Chondrocyte (in vitro differentiated cells): ENCODE measurements at regions not wholly inside any gene's neighbourhood (a gene's known extent, or its start where the extent isn't known, plus 50 kb on each side); places are given as distances from the start of the nearest gene placed in this dataset.

Source experiments
- DNase-seq: peaks from one replicate; pipeline ENCODE4 v3.0.0; 2021; ENCODE audit warnings: mixed read lengths, low spot score
- H3K27ac Mint-ChIP-seq: one replicate; pipeline ENCODE4 v1.8.0; 2021; ENCODE audit warnings: mild to moderate bottlenecking, moderate library complexity, mixed read lengths; ENCODE audit not compliant: unreplicated experiment
- H3K27me3 Mint-ChIP-seq: 2 replicates; pipeline ENCODE4 v1.8.0; 2021; ENCODE audit warnings: low read depth, mixed read lengths
- H3K36me3 Mint-ChIP-seq: 2 replicates; pipeline ENCODE4 v1.8.0; 2021; ENCODE audit warnings: low read depth, mixed read lengths
- H3K4me1 Mint-ChIP-seq: 2 replicates; pipeline ENCODE4 v1.8.0; 2021; ENCODE audit warnings: low read depth, mild to moderate bottlenecking, mixed read lengths
- H3K4me3 Mint-ChIP-seq: one replicate; pipeline ENCODE4 v1.8.0; 2021; ENCODE audit warnings: mild to moderate bottlenecking, moderate library complexity, mixed read lengths; ENCODE audit not compliant: unreplicated experiment
- H3K9me3 Mint-ChIP-seq: 2 replicates; pipeline ENCODE4 v1.8.0; 2021; ENCODE audit warnings: low read depth, mixed read lengths
- CTCF ChIP-seq: fragments of 200-600 bp; sonication (generic); IDR thresholded peaks from 2 replicates; pipeline ENCODE4 v1.5.0; 2021; ENCODE audit warnings: antibody characterized with exemption, mild to moderate bottlenecking, moderate library complexity

- Mint-ChIP-seq H3K36me3 (no peaks in the 10 kb centered on the region), H3K4me3 (no peak overlapping the region), H3K9me3 (no peaks in the 10 kb centered on the region), H3K27ac (no peak overlapping the region), H3K4me1 (no peaks in the 10 kb centered on the region), H3K27me3 (peaks cover under 1% of the 10 kb centered on the region)
- no peak for DNase-seq
- TF ChIP-seq CTCF, result no peak
Observed at GRCh38 chr12:75773377-75773776, 258.2 kb downstream of the PHLDA1 start.

DNA sequence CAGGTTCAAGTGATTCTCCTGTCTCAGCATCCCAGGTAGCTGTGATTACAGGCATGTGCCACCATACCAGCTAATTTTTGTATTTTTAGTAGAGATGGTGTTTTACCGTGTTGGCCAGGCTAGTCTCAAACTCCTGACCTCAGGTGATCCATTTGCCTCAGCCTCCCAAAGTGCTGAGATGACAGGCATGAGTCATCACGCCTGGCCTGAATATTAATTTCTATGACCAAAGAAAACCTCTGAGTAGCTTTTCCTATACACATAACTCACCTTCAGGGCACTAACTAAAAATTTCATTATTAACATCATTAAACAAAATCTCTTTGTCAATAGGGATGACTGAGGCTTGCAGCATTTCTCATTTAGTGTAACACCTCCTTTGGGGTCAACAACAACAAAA lies 259.6 kb upstream of the KRR1 start:
- TF ChIP-seq CTCF, result no peak
- Mint-ChIP-seq H3K36me3 (no peaks in the 10 kb centered on the region), H3K4me1 (peaks cover 6% of the 10 kb centered on the region), H3K27ac (no peak overlapping the region), H3K4me3 (no peak overlapping the region), H3K9me3 (no peaks in the 10 kb centered on the region), H3K27me3 (peaks cover 2% of the 10 kb centered on the region)
- DNase-seq, result no peak

- peaks cover 2% of the 10 kb centered on the region for H3K27me3 Mint-ChIP-seq
- no peak overlapping the region for H3K27ac Mint-ChIP-seq
- no peak for TF ChIP-seq CTCF
- DNase-seq, result no peak
- peaks cover 6% of the 10 kb centered on the region for H3K4me1 Mint-ChIP-seq
- H3K36me3 Mint-ChIP-seq, result no peaks in the 10 kb centered on the region
- H3K9me3 Mint-ChIP-seq, result no peaks in the 10 kb centered on the region
- no peak overlapping the region for H3K4me3 Mint-ChIP-seq
Observed at GRCh38 chr12:75767957-75768356, 256.5 kb upstream of the KRR1 start.

GRCh38 chr12:75766263-75767160 lies 255.1 kb upstream of the KRR1 start:
- Mint-ChIP-seq H3K27me3 (peaks cover 2% of the 10 kb centered on the region), H3K4me3 (no peak overlapping the region), H3K36me3 (no peaks in the 10 kb centered on the region), H3K27ac (no peak overlapping the region), H3K9me3 (no peaks in the 10 kb centered on the region), H3K4me1 (peaks cover 6% of the 10 kb centered on the region)
- DNase-seq, result no peak
- TF ChIP-seq CTCF, result no peak

DNA sequence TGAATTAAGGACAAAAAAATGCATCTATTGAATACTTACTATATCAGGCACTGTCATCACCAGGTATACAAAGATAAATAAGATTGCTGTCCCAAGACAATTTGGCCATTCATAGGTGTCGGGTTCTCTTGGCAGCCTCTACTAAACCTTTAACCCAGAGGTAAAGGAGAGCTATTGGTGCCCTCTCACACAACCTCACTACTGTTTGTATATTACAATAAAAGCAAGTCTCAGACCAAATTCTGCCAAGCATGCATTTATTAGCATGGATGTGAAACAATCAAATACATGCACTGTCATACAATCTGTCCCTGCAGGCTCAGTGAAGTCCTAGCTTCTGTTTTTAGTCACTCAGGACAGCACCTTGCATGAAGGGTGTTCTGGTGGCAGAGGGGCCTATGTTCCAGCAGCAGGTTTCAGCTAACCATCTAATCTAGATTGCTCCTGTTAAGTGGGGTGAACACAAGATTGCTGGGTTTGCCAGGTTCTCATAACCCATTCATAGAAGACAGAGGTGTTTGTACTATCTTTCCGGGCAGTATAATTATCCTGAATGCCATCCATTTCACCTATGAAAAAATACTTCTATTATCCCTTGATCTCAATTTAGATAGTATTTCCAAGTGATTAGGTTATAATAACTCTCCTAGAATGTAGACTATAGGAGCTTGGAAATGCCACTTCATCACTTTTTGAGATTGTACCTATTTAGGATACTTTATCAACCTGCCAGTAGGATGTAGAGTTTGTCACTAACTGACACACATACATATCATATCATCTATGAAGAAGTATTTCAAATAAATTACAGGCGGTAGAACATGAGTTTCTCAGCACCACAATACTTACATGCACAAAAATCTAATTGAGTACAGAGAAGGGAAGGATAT lies 254.0 kb upstream of the KRR1 start:
- Mint-ChIP-seq H3K4me1 (peaks cover 8% of the 10 kb centered on the region), H3K36me3 (no peaks in the 10 kb centered on the region), H3K27me3 (peaks cover 2% of the 10 kb centered on the region), H3K27ac (no peak overlapping the region), H3K4me3 (no peak overlapping the region), H3K9me3 (no peaks in the 10 kb centered on the region)
- TF ChIP-seq CTCF, result no peak
- DNase-seq, result no peak
